Transverse colon (tissue), 4 donors: ENCODE measurements at regions not wholly inside any gene's neighbourhood (a gene's known extent, or its start where the extent isn't known, plus 50 kb on each side); places are given as distances from the start of the nearest gene placed in this dataset.

Experiments
- CTCF ChIP-seq, 5 experiments: fragments of 200-600 bp in 3 of 5; fragments of 450-650 bp in 2 of 5; sonication (generic) in 3 of 5; IDR thresholded peaks; 1 replicate in 2 of 5; 2 replicates in 3 of 5; pipeline ENCODE4 v1.5.1; 2016 to 2017; ENCODE audit warnings: antibody characterized with exemption in 5 of 5, inconsistent platforms in 3 of 5, mild to moderate bottlenecking in 2 of 5, moderate library complexity in 1 of 5
- POLR2A ChIP-seq: fragments of 450-650 bp; IDR thresholded peaks from one replicate; pipeline ENCODE4 v1.6.1; 2016; ENCODE audit warnings: antibody characterized with exemption, mild to moderate bottlenecking, moderate library complexity
- POLR2AphosphoS5 ChIP-seq, 3 donors: sonication (generic); formaldehyde crosslinking; IDR thresholded peaks; one replicate each; pipeline ENCODE4 v1.6.1; 2016; ENCODE audit warnings: antibody characterized with exemption in 3 of 3

DNA sequence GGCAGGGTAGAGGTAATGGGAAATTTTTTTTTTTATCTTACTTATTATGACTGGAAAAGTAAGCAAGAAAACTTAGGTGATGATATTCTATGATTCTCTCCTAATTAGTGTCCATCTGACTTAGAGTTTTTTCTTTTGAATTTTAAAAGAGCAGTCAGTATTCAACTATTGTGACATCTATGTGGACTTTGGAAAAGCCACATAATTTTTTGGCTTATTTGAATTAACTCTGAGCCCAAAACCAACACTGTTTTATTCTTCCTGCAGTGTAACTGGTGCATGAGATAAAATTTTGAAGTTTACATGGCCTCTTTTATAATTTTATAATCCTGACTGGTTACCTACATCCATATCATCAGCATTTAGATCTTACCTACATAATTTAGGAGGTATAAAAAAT, 619.7 kb downstream of the EPM2A start:
- no peak for TF ChIP-seq CTCF (IDR thresholded peaks at IDR 0.05)
- TF ChIP-seq POLR2AphosphoS5 (IDR thresholded peaks at IDR 0.05), result no peak
- no peak for TF ChIP-seq POLR2A
